Tibial artery (tissue), 4 donors: ENCODE measurements at regions not wholly inside any gene's neighbourhood (a gene's known extent, or its start where the extent isn't known, plus 50 kb on each side); places are given as distances from the start of the nearest gene placed in this dataset.

Source experiments
- DNase-seq, 2 donors: peaks; one replicate each; pipeline ENCODE4 v3.0.0-alpha.2; 2019
- H3K27ac ChIP-seq, 2 donors: fragments of 200-600 bp; sonication (generic) in 1 of 2; 1 replicate in 1 of 2; 2 replicates in 1 of 2; pipeline ENCODE4 v1.5.1; 2018 to 2019; ENCODE audit warnings: mild to moderate bottlenecking in 1 of 2
- H3K27me3 ChIP-seq, 2 donors: fragments of 200-600 bp; sonication (generic) in 1 of 2; one replicate each; pipeline versions ENCODE4 v1.5.1 to v1.6.0; 2016 to 2019
- H3K36me3 ChIP-seq, 3 donors: fragments of 200-600 bp; sonication (generic) in 2 of 3; one replicate each; pipeline ENCODE4 v1.5.1; 2016 to 2019; ENCODE audit warnings: mild to moderate bottlenecking in 2 of 3
- H3K4me1 ChIP-seq, 4 donors: fragments of 200-600 bp; sonication (generic) in 2 of 4; 1 replicate in 3 of 4; 2 replicates in 1 of 4; pipeline ENCODE4 v1.5.1; 2016 to 2019
- H3K4me3 ChIP-seq, 2 donors: fragments of 200-600 bp; sonication (generic) in 1 of 2; 1 replicate in 1 of 2; 2 replicates in 1 of 2; pipeline ENCODE4 v1.5.1; 2018 to 2019; ENCODE audit warnings: mild to moderate bottlenecking in 2 of 2
- H3K9me3 ChIP-seq, 3 donors: fragments of 200-600 bp; sonication (generic) in 1 of 3; one replicate each; pipeline ENCODE4 v1.5.1; 2016 to 2019
- intact Hi-C: fragments of 100-400 bp; cut with DNase I; formaldehyde crosslinking; loops from one replicate; pipeline ENCODE4 v1.15.0; 2023; ENCODE audit warnings: low total_unique reads
- TF ChIP-seq, protein P1 (sequence below), 2 experiments: fragments of 200-600 bp in 1 of 2; fragments of 450-650 bp in 1 of 2; IDR thresholded peaks; one replicate each; pipeline ENCODE4 v1.5.1; 2017 to 2019; ENCODE audit warnings: antibody characterized with exemption in 2 of 2, mild to moderate bottlenecking in 1 of 2, moderate library complexity in 1 of 2

DNA sequence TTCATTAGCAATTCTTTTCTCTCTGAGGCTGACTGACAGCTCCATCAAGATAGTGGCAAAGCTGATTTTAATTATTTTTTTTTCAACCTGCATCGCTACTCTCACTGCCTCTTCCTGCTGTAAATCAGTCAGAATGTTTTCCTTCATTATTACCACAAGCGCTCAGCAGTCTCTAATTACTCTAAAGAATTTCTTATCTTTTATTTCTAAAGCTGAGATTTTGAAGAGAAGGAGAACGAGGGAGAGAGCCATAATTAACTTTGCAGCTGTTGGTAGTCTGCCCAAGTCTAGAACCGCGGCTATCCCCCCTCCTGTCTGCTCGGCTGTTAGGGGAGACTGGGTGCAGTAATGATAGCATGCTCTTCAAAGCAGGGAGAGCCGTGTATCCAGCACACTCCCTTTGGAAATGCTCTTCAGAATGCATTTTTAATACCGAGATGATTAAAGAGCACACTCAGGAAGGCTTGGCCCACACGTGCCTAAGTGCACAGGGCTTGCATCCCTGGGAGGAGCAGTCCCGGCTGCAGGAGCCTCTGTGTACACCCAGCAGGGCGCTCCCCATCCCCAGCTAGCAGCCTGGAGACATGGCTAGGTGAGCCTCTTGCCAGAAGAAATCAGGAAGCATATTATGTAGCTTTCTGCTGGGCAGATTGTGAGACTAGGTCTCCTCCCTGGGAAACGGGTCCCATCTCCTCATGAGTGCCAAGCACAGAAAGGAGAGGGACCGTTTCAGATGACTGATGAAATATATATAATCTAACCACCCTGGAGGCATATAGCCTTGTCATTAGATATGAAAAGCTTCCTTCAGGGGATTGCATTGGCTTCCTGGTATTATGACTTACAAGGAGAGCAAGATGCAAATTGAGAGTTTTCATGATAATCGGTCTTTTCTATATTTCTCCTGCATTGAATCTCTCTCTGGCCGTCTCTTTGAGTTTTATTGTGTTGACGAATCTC lies 555.2 kb downstream of the CMPK2 start:
- no peaks in the 10 kb centered on the region for H3K9me3 ChIP-seq
- peaks cover 0 to 8% of the 10 kb centered on the region in 2 donors for H3K27me3 ChIP-seq
- no peaks in the 10 kb centered on the region for H3K4me1 ChIP-seq
- no peaks in the 10 kb centered on the region for H3K36me3 ChIP-seq
- intact Hi-C loops = no loop called here
- no peak overlapping the region for H3K27ac ChIP-seq
- no peak overlapping the region for H3K4me3 ChIP-seq
- no peak for DNase-seq
- TF ChIP-seq, protein P1, sequence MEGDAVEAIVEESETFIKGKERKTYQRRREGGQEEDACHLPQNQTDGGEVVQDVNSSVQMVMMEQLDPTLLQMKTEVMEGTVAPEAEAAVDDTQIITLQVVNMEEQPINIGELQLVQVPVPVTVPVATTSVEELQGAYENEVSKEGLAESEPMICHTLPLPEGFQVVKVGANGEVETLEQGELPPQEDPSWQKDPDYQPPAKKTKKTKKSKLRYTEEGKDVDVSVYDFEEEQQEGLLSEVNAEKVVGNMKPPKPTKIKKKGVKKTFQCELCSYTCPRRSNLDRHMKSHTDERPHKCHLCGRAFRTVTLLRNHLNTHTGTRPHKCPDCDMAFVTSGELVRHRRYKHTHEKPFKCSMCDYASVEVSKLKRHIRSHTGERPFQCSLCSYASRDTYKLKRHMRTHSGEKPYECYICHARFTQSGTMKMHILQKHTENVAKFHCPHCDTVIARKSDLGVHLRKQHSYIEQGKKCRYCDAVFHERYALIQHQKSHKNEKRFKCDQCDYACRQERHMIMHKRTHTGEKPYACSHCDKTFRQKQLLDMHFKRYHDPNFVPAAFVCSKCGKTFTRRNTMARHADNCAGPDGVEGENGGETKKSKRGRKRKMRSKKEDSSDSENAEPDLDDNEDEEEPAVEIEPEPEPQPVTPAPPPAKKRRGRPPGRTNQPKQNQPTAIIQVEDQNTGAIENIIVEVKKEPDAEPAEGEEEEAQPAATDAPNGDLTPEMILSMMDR (IDR thresholded peaks at IDR 0.05) = no peak

DNA sequence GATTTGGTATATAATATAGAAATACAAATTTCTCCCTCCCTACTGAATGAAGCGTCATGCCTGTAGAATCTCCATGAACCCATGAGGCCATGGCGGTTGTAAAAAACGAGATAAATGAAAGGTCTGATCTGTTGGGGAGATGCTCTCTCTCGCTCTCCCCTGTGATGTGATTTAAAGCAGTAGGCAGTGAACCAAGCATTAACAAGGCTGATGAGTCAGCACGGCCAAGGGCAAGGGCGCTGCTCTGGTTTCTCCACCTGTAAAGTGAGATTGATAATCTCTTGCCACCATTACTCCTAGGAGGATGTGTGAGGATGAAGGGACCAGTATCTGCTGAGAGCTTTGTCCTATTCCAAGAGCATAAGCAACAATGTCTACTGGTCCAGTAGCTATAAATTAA lies 553.3 kb downstream of the CMPK2 start:
- H3K9me3 ChIP-seq = no peaks in the 10 kb centered on the region
- no peaks in the 10 kb centered on the region for H3K36me3 ChIP-seq
- TF ChIP-seq, protein P1 (IDR thresholded peaks at IDR 0.05) = no peak

DNA sequence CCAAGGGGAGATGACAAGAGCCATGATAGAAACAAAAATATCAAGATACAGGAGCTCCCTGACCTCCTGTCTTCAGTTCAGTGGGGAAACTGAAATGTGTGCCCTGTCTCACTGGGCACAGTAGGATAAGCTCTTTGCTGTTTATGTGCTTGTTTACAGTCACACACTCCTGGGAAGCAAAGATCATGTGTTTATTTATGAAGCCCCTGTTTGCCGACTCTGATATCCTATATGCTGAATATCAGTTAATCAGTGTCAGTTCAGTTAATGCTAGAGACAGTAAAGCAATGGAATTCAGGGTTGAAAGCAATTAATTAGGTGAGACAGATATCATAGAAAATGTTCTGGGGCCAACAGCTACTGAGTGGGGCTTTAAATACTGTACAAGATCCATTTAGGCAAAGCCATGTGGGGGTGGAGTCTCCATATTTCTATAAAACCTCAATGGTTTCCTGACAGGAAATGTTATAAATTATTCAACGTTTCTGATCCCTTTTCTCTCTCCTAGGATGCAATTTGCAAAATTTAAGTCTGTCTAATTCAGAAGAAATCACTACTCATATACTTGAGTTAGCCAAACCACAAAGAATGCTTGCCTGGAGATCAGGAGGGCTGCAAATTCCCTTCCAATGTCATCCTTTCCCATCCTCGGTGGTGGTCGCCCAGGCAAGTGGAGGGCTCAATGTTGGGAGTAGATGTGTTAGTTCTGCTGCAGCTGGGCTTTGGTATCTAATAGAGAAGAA lies 551.3 kb downstream of the CMPK2 start:
- TF ChIP-seq, protein P1 (IDR thresholded peaks at IDR 0.05) = no peak
- no peaks in the 10 kb centered on the region for H3K4me1 ChIP-seq
- H3K9me3 ChIP-seq = no peaks in the 10 kb centered on the region
- H3K27ac ChIP-seq = no peak overlapping the region
- H3K27me3 ChIP-seq = peaks cover 0 to 8% of the 10 kb centered on the region in 2 donors
- no peak overlapping the region for H3K4me3 ChIP-seq
- no peaks in the 10 kb centered on the region for H3K36me3 ChIP-seq
- intact Hi-C loops = no loop called here
- no peak for DNase-seq

More for the DNA sequence above, 553.3 kb downstream of the CMPK2 start:
- DNase-seq = no peak
- Histone ChIP-seq H3K27ac (no peak overlapping the region), H3K4me1 (no peaks in the 10 kb centered on the region), H3K4me3 (no peak overlapping the region), H3K27me3 (peaks cover 0 to 8% of the 10 kb centered on the region in 2 donors)
- intact Hi-C loops = no loop called here

DNA sequence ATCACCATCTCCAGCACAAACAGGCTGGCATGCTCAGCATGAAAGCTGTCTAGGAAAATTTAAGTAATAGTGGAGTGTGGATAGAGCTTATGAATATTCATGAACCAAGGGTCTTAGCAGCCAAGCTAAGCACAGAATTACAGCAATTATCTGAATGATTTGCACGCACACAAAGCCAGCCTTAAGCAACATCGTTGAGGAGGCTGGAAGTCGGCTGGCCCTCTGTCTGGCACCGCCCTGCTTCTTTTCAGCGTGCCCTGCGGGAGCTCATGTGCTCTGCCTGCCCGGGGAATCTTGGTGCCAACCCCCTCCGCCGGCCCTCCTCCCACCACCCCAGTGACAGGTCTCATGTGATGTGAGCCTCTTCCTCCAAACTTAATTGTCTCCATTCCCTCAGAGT lies 540.1 kb downstream of the CMPK2 start:
- intact Hi-C loops = no loop called here
- Histone ChIP-seq H3K4me3 (no peak overlapping the region), H3K27me3 (no peaks in the 10 kb centered on the region), H3K4me1 (no peaks in the 10 kb centered on the region), H3K27ac (no peak overlapping the region), H3K9me3 (no peaks in the 10 kb centered on the region), H3K36me3 (no peaks in the 10 kb centered on the region)
- TF ChIP-seq, protein P1 (IDR thresholded peaks at IDR 0.05) = no peak
- no peak for DNase-seq

- intact Hi-C loops = no loop called here
Measured at GRCh38 chr2:6326958-6327357, 538.7 kb downstream of the CMPK2 start.

More at GRCh38 chr2:6326958-6327357, 538.7 kb downstream of the CMPK2 start:
- Histone ChIP-seq H3K4me3 (no peak overlapping the region), H3K9me3 (no peaks in the 10 kb centered on the region), H3K27me3 (no peaks in the 10 kb centered on the region), H3K36me3 (no peaks in the 10 kb centered on the region), H3K27ac (no peak overlapping the region), H3K4me1 (no peaks in the 10 kb centered on the region)
- TF ChIP-seq, protein P1 (IDR thresholded peaks at IDR 0.05) = no peak
- no peak for DNase-seq
